ENCODE measurements at regions not wholly inside any gene's neighbourhood (a gene's known extent, or its start where the extent isn't known, plus 50 kb on each side); places are given as distances from the start of the nearest gene placed in this dataset.

DNA sequence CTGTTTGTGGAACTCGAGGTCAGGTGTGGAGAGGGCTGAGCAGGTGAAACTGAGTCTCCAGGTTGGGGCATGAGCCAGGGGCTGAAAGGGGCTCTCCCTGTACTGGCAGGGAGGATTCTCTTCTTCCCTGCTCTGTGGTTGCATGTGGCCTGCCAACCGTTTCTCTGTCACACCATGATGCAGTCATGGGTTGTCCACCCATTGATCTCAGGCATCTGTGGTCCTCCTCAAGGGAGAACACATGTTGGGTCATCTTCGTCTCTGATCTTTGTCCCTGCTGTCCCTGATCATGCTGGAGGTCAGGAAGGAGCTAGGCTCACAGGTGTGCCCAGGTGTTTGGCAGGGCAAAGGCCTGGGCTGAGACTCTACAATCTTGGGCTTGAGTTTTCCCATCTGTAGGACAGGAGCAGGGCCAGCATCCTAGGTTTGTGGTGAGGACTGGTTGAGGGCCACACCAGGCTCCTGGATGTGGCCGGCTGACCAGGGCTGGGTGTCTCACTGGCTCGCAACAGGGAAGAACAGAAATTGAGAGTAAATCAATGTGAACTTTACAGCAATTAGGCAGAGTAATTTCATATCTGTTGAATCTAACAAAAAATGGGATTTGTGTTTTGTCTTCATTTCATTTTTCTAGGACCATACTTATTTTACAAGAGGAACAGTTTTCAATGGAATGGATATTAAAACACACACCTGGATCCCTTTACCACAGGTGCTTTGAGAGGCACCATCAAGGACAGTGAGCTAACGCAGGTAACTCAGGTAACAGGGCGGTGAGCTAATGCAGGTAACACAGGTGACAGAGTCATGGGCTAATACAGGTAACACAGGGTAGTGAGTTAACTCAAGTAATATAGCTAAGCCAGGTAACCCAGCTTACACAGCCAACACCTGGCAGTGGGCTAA lies 58.5 kb upstream of the IGFBP3 start:
- H3K4me3 ChIP-seq (ENCODE audit: low read depth, low read length), result no peak overlapping the region
- POLR2A ChIA-PET, result no interaction called here
- no peaks in the 10 kb centered on the region for H3K36me3 ChIP-seq (ENCODE audit: control insufficient read depth, insufficient read depth, low read length)
- TF ChIP-seq, protein P1, sequence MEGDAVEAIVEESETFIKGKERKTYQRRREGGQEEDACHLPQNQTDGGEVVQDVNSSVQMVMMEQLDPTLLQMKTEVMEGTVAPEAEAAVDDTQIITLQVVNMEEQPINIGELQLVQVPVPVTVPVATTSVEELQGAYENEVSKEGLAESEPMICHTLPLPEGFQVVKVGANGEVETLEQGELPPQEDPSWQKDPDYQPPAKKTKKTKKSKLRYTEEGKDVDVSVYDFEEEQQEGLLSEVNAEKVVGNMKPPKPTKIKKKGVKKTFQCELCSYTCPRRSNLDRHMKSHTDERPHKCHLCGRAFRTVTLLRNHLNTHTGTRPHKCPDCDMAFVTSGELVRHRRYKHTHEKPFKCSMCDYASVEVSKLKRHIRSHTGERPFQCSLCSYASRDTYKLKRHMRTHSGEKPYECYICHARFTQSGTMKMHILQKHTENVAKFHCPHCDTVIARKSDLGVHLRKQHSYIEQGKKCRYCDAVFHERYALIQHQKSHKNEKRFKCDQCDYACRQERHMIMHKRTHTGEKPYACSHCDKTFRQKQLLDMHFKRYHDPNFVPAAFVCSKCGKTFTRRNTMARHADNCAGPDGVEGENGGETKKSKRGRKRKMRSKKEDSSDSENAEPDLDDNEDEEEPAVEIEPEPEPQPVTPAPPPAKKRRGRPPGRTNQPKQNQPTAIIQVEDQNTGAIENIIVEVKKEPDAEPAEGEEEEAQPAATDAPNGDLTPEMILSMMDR (IDR thresholded peaks at IDR 0.05; ENCODE audit: insufficient read depth, low read depth, low read length), result no peak
- no peak for DNase-seq (ENCODE audit: low read depth)
- CTCF ChIA-PET, result no interaction called here
- H3K27me3 ChIP-seq (ENCODE audit: control insufficient read depth, insufficient read depth, low read length), result no peaks in the 10 kb centered on the region

DNA sequence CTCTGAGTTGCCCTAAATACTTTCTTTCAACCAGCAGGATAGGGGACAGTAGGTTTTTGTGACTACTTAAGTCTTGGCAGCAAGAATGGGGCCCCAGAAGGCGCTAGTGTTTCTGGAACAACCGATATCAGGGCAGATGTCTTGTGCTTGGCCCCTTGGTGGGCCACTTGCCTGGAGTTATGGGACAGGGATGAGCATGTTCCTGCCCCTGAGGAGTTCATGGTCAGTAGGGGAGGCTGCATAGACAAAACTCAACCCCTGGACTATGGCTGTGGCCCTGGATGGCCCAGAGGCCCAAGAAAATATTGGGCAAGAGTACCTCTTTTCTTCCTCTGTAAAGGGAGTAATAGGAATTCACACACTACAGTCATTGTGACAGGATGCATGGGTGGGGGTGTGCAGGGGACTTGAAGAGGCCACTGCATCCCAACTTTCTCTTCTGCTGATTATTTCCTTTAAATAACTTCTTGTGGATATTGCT lies 57.7 kb upstream of the IGFBP3 start:
- CTCF ChIA-PET, result interaction anchor here (0.7 to 3.0 kb wide), 2 partner anchors 56 to 1813 kb away, joined by 3 to 15 read pairs; no protein-coding TSS in a partner anchor
- TF ChIP-seq, protein P1 (IDR thresholded peaks at IDR 0.05; ENCODE audit: insufficient read depth, low read depth, low read length), result no peak
- no peaks in the 10 kb centered on the region for H3K27me3 ChIP-seq (ENCODE audit: control insufficient read depth, insufficient read depth, low read length)
- POLR2A ChIA-PET, result no interaction called here
- no peaks in the 10 kb centered on the region for H3K36me3 ChIP-seq (ENCODE audit: control insufficient read depth, insufficient read depth, low read length)
- no peak overlapping the region for H3K4me3 ChIP-seq (ENCODE audit: low read depth, low read length)
- no peak for DNase-seq (ENCODE audit: low read depth)

- TF ChIP-seq, protein P1 (IDR thresholded peaks at IDR 0.05; ENCODE audit: insufficient read depth, low read depth, low read length), result no peak
- POLR2A ChIA-PET, result no interaction called here
- CTCF ChIA-PET, result interaction anchor here (0.7 to 3.0 kb wide), 2 partner anchors 55 to 1814 kb away, joined by 3 to 15 read pairs; no protein-coding TSS in a partner anchor
- H3K4me3 ChIP-seq (ENCODE audit: low read depth, low read length), result no peak overlapping the region
- H3K27me3 ChIP-seq (ENCODE audit: control insufficient read depth, insufficient read depth, low read length), result no peaks in the 10 kb centered on the region
- peak; percentile 99 for DNase-seq (ENCODE audit: low read depth)
- H3K36me3 ChIP-seq (ENCODE audit: control insufficient read depth, insufficient read depth, low read length), result no peaks in the 10 kb centered on the region
Observed at GRCh38 chr7:45978010-45978681, 57.1 kb upstream of the IGFBP3 start.

GRCh38 chr7:45977256-45977780 lies 56.2 kb upstream of the IGFBP3 start:
- POLR2A ChIA-PET, result no interaction called here
- DNase-seq (ENCODE audit: low read depth), result no peak

More at GRCh38 chr7:45977256-45977780, 56.2 kb upstream of the IGFBP3 start:
- TF ChIP-seq, protein P1 (IDR thresholded peaks at IDR 0.05; ENCODE audit: insufficient read depth, low read depth, low read length), result no peak
- Histone ChIP-seq H3K4me3 (ENCODE audit: low read depth, low read length) (no peak overlapping the region), H3K36me3 (ENCODE audit: control insufficient read depth, insufficient read depth, low read length) (no peaks in the 10 kb centered on the region), H3K27me3 (ENCODE audit: control insufficient read depth, insufficient read depth, low read length) (no peaks in the 10 kb centered on the region)
- CTCF ChIA-PET, result interaction anchor here (3.0 kb wide), 1 partner anchor 54 kb away, joined by 15 read pairs; no protein-coding TSS in a partner anchor
